Small intestine (tissue), 7 donors: ENCODE measurements at regions not wholly inside any gene's neighbourhood (a gene's known extent, or its start where the extent isn't known, plus 50 kb on each side); places are given as distances from the start of the nearest gene placed in this dataset.

Experiments
- DNase-seq, 2 donors: peaks; one replicate each; pipeline versions ENCODE4 v3.0.0 to v3.0.0-alpha.2; 2013
- FAIRE-seq: peaks from 2 replicates; lab custom pipeline; 2012; peaks lifted over from hg19 to GRCh38; lab: Jason Lieb, UNC
- H3K27ac ChIP-seq, 3 donors: one replicate each; pipeline ENCODE4 v1.5.1; 2013; ENCODE audit warnings: low read length in 2 of 3, mild to moderate bottlenecking in 2 of 3, control low read depth in 1 of 3, inconsistent platforms in 1 of 3, low read depth in 1 of 3, moderate library complexity in 1 of 3
- H3K27me3 ChIP-seq, 3 donors: one replicate each; pipeline ENCODE4 v1.6.1; 2013; ENCODE audit warnings: low read length in 3 of 3, inconsistent platforms in 1 of 3; ENCODE audit not compliant: control insufficient read depth in 3 of 3, insufficient read depth in 3 of 3
- H3K36me3 ChIP-seq, 3 donors: one replicate each; pipeline ENCODE4 v1.6.1; 2013; ENCODE audit warnings: low read length in 3 of 3, inconsistent platforms in 1 of 3, low read depth in 1 of 3, mild to moderate bottlenecking in 1 of 3, moderate library complexity in 1 of 3; ENCODE audit not compliant: control insufficient read depth in 3 of 3, insufficient read depth in 2 of 3
- H3K4me1 ChIP-seq, 3 donors: one replicate each; pipeline ENCODE4 v1.6.1; 2013; ENCODE audit warnings: low read length in 2 of 3, inconsistent platforms in 1 of 3, low read depth in 1 of 3, mild to moderate bottlenecking in 1 of 3, moderate library complexity in 1 of 3; ENCODE audit not compliant: control insufficient read depth in 3 of 3, insufficient read depth in 2 of 3
- H3K4me3 ChIP-seq, 3 donors: one replicate each; pipeline ENCODE4 v1.5.1; 2013; ENCODE audit warnings: low read length in 3 of 3, control low read depth in 1 of 3, inconsistent platforms in 1 of 3, low read depth in 1 of 3, mild to moderate bottlenecking in 1 of 3, moderate library complexity in 1 of 3
- H3K9me3 ChIP-seq, 2 donors: one replicate each; pipeline ENCODE4 v1.6.1; 2013; ENCODE audit warnings: low read depth in 1 of 2, low read length in 1 of 2; ENCODE audit not compliant: control insufficient read depth in 2 of 2, insufficient read depth in 1 of 2
- WGBS, 3 donors: extraction: QIAGEN DNeasy Blood & Tissue Kit; methylation state at CpG; one replicate each; pipeline ENCODE4 v1.1.7; 2013; 5-methylcytosine and 5-hydroxymethylcytosine counted together
- donor health status: healthy with polysubstance abuse.
- donor health status: control.
- donor health status: control.
- donor health status: Bipolar disorder and iron deficiency.
- donor health status: healthy.

DNA sequence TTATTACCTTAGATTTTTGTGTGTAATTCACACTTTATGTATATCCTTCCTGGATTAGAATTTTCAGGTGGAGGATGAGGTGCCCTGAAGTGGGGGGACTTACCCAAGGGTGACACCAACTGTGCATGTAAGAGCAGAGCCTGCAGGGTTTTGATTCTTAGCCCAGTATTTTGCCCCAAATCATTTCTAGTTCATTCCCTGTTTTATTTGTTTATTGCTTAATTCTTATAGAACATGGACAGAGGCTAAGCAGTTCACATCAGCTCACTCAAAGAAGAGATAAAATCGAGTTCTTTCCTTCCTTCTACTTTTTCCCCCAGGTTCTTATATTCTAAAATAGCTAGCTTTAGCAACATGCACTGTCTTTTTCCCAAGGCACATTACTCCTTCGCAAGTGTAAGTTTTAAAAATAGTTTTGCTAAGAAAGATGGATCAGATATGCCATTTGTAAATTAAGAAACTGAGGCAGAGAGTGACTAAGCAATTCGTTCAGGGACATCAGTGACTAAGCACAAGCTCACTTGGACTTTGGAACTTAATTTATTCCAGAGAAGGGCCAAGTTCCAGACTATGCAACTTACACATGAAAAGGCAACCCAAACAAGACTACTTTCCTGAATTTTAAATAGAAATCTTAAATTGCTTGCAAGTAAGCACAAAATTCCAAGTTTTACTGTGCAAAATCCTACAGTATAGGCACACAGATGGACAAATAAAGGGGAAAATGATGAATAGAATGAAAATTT is 427.9 kb upstream of the POU3F3 start:
- WGBS, 3 donors, result 41 to 62% (median 44%) methylated on average over 3 of the region's 3 CpGs
- FAIRE-seq (no peak), DNase-seq (peak in 1 of 2 donors; percentile 40)
- no peak overlapping the region for H3K4me3 ChIP-seq
- no peak overlapping the region for H3K27ac ChIP-seq
- no peaks in the 10 kb centered on the region for H3K4me1 ChIP-seq
- H3K9me3 ChIP-seq, result no peaks in the 10 kb centered on the region
- no peaks in the 10 kb centered on the region for H3K36me3 ChIP-seq
- H3K27me3 ChIP-seq, result no peaks in the 10 kb centered on the region

DNA sequence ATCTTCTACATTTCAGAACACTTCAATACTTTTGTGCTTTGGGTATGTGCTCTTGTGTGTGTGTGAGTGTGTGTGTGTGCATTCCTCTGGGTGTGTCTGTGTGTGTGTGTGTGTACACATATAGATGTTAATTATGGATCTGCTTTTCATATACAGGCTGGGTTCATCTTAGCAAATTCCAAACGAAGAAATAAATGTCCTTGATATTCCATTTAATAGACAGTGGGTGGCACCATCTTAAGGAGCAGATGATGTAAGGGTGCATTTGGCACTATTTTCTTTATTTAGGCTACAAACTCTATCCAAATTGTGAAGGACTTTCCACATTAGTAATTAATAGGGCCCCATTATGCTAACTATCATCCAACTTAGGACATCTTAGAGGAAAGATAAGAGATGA is 425.8 kb upstream of the POU3F3 start:
- H3K4me3 ChIP-seq, result no peak overlapping the region
- FAIRE-seq (no peak), DNase-seq (no peak)
- H3K36me3 ChIP-seq, result no peaks in the 10 kb centered on the region
- H3K9me3 ChIP-seq, result no peaks in the 10 kb centered on the region
- no peaks in the 10 kb centered on the region for H3K27me3 ChIP-seq
- no peaks in the 10 kb centered on the region for H3K4me1 ChIP-seq
- H3K27ac ChIP-seq, result no peak overlapping the region
- WGBS, 3 donors, result 28 to 63% (median 57%) methylated on average over 1 of the region's 1 CpG

DNA sequence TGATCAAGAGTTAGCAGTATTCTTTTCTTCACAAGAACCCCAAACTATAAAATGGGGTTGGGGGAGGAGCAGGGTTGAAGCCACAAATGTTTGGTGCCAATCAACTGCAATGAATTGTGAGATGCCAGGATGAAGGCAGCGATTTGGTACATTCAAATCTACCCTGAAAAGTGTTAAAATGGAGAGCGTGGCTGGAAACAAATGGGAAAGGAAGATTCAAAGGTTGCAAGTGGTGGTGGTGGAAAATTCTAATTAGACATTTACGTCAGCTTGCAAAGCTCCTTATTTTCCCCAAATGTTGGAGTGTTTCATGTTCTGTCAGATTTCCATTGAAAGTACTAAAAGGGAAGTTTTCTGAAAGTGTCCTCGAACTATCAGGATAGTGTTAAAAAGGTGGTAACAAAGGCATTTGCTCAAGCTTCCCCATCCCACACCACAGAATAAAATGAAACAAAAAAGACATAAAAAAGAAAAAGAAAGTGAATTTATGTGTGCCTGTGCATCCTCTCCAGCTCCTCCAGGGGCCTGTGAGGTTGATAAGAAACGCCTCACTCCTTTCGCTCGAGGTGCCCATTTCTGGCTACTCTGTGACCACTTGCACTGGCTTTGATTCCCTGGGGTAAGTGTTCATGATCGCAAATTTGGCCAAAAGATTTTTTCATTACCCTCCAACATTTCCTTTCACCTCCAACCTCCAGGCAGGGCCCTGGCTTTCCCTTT is 424.1 kb upstream of the POU3F3 start:
- Histone ChIP-seq H3K4me1 (no peaks in the 10 kb centered on the region), H3K4me3 (no peak overlapping the region), H3K36me3 (no peaks in the 10 kb centered on the region), H3K27me3 (no peaks in the 10 kb centered on the region), H3K9me3 (no peaks in the 10 kb centered on the region), H3K27ac (no peak overlapping the region)
- no peak for FAIRE-seq
- DNase-seq, result no peak
- 88 to 92% (median 89%) methylated on average over 8 of the region's 8 CpGs for WGBS, 3 donors

DNA sequence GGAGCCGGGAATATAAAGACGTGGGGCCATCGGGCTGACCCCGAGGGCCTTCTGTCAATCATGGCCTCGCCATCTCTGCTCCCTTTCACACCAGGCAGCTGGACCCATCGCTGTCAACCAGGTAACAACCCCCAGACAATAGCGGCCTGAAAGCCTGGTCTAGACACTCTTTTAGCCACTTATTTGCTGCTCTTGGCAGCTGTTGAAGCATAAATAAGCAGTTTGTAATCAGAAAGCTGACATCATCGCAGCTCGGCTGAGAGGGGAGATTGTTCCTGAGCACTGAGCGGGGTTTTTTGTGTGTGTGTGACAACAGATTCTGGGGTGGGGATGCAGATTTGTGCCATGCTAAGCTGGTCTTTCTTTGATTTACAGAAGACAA is 423.6 kb upstream of the POU3F3 start:
- Histone ChIP-seq H3K27me3 (no peaks in the 10 kb centered on the region), H3K27ac (no peak overlapping the region), H3K36me3 (no peaks in the 10 kb centered on the region), H3K4me3 (no peak overlapping the region), H3K9me3 (no peaks in the 10 kb centered on the region), H3K4me1 (no peaks in the 10 kb centered on the region)
- no peak for FAIRE-seq
- no peak for DNase-seq
- 76 to 90% (median 88%) methylated on average over 10 of the region's 10 CpGs for WGBS, 3 donors

DNA sequence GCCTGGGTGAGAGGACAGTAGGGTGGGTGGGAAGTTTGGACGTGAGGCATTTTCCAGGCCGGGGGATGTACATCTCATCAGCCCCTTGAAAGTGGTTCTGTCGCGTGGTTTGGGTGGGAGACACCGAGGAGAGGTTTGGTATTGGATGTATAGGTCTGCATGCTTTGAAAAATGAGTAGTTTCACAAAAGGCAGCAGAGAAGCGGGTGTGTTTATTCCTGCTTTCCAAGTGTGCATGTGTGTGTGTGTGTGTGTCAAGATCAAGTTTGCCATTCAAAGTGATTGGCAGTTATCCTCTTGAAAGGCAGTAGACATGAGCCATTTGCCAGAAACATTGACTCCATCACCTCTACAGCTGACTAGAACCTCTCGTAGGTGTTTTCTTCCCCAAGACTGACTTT is 423.1 kb upstream of the POU3F3 start:
- H3K36me3 ChIP-seq, result no peaks in the 10 kb centered on the region
- FAIRE-seq (no peak), DNase-seq (no peak)
- H3K27me3 ChIP-seq, result no peaks in the 10 kb centered on the region
- no peak overlapping the region for H3K4me3 ChIP-seq
- WGBS, 3 donors, result 80 to 85% (median 81%) methylated on average over 7 of the region's 7 CpGs
- H3K9me3 ChIP-seq, result no peaks in the 10 kb centered on the region
- H3K4me1 ChIP-seq, result no peaks in the 10 kb centered on the region
- H3K27ac ChIP-seq, result no peak overlapping the region

DNA sequence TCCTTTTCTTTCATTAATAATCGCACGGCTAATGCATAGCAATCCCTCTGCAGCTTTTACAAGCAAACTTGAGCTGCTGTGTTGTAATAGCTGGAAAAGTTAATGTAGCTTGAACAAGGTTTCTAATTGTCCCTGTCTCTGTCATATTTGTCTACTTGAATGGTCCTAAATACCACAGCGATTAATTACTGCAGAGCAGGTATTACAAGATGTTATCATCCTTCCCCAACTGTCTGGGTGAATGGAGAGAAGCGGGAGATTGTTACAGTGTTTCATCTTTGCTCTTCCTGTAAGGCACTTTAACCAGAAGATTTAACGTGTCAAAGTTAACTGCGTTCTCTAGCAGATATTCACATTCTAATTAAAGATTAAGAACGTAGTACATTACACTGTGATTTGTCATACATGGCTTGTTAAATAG is 422.2 kb upstream of the POU3F3 start:
- no peak for DNase-seq
- no peak overlapping the region for H3K27ac ChIP-seq
- no peak for FAIRE-seq
- H3K4me3 ChIP-seq, result no peak overlapping the region
- H3K4me1 ChIP-seq, result no peaks in the 10 kb centered on the region
- H3K27me3 ChIP-seq, result no peaks in the 10 kb centered on the region
- no peaks in the 10 kb centered on the region for H3K9me3 ChIP-seq
- 74 to 83% (median 75%) methylated on average over 7 of the region's 7 CpGs for WGBS, 3 donors
- H3K36me3 ChIP-seq, result no peaks in the 10 kb centered on the region

DNA sequence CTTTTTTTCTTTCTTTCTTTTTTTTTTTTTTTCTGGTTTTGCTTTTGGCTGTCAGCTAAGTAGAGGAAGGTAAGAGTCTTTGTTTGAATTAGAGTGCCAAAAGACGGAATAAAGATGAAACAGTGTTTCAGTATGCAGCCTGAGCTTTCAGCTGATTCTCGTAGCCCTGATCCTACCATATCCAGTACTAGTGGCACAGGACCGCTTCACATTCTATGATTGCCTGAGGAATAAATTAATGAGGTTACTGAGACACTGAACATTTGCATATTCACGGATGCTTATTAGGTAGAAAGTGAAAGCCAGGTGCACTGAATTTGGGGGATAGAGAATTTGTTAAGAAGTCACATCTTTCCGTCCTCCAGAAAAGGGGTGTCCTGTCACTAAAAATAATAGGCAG is 421.5 kb upstream of the POU3F3 start:
- H3K36me3 ChIP-seq, result no peaks in the 10 kb centered on the region
- FAIRE-seq (no peak), DNase-seq (no peak)
- H3K9me3 ChIP-seq, result no peaks in the 10 kb centered on the region
- 81 to 89% (median 85%) methylated on average over 5 of the region's 5 CpGs for WGBS, 3 donors
- H3K4me3 ChIP-seq, result no peak overlapping the region
- no peak overlapping the region for H3K27ac ChIP-seq
- H3K27me3 ChIP-seq, result no peaks in the 10 kb centered on the region
- no peaks in the 10 kb centered on the region for H3K4me1 ChIP-seq

DNA sequence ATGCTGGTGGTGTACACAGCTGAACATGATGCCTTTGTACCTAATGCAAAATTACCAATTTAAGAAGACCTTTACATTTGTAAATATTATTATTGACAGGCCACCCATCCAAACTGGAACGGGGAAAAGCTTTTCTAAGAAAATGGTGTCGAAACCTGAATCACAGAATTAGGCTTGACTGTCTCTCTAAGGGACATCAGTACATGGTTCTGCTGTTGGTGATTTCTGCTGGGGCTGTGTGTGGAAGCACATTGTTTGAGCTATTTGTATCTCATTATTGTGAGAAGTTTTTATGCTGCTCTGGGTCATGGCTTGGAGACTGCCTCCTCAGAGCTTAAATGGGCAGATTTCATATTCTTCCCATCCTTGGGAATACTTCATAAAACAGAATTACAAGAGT is 420.9 kb upstream of the POU3F3 start:
- no peaks in the 10 kb centered on the region for H3K4me1 ChIP-seq
- no peak for DNase-seq
- WGBS, 3 donors, result 92 to 97% (median 97%) methylated on average over 2 of the region's 2 CpGs
- no peak overlapping the region for H3K4me3 ChIP-seq
- H3K27ac ChIP-seq, result no peak overlapping the region
- H3K9me3 ChIP-seq, result no peaks in the 10 kb centered on the region
- FAIRE-seq, result no peak
- no peaks in the 10 kb centered on the region for H3K36me3 ChIP-seq
- no peaks in the 10 kb centered on the region for H3K27me3 ChIP-seq
